H1 (cell line): ENCODE measurements at regions not wholly inside any gene's neighbourhood (a gene's known extent, or its start where the extent isn't known, plus 50 kb on each side); places are given as distances from the start of the nearest gene placed in this dataset.

Experiments
- CTCF ChIA-PET: fragments of 300-600 bp; sonication (Branson Sonifier 250); formaldehyde crosslinking; loops from one replicate; lab custom pipeline; 2021; ENCODE audit not compliant: partially characterized antibody; lab: Charles Lee
- POLR2A ChIA-PET: fragments of 300-600 bp; sonication (Branson Sonifier 250); formaldehyde crosslinking; loops from one replicate; lab custom pipeline; 2021; ENCODE audit warnings: inconsistent platforms; ENCODE audit not compliant: partially characterized antibody; lab: Charles Lee
- DNase-seq, 2 experiments: peaks; one replicate each; pipeline versions ENCODE4 v3.0.0 to v3.0.0-alpha.2; 2010 to 2022; ENCODE audit warnings: low spot score in 2 of 2, low read depth in 1 of 2, mixed read lengths in 1 of 2
- FAIRE-seq: peaks from 2 replicates; lab custom pipeline; 2011; peaks lifted over from hg19 to GRCh38; lab: Jason Lieb, UNC
- H2AFZ ChIP-seq: 2 replicates; pipeline ENCODE4 v1.8.1; 2012; ENCODE audit warnings: low read length, inconsistent platforms
- H2AK5ac ChIP-seq: 2 replicates; pipeline ENCODE4 v1.6.1; 2013; ENCODE audit warnings: low read depth, low read length
- H2BK120ac ChIP-seq: replicated peaks from 2 replicates; pipeline ENCODE3; 2013; ENCODE audit warnings: low read depth, low read length, inconsistent platforms
- H2BK12ac ChIP-seq: 2 replicates; pipeline ENCODE4 v1.6.1; 2013; ENCODE audit warnings: low read depth, low read length
- H2BK15ac ChIP-seq: 2 replicates; pipeline ENCODE4 v1.6.1; 2013; ENCODE audit warnings: low read length
- H2BK20ac ChIP-seq: 2 replicates; pipeline ENCODE4 v1.6.1; 2013; ENCODE audit warnings: low read length
- H2BK5ac ChIP-seq: 2 replicates; pipeline ENCODE4 v1.6.1; 2013; ENCODE audit warnings: low read depth, low read length
- H3K14ac ChIP-seq: 2 replicates; pipeline ENCODE4 v1.6.1; 2013; ENCODE audit warnings: inconsistent platforms; ENCODE audit not compliant: insufficient read length
- H3K18ac ChIP-seq: 2 replicates; pipeline ENCODE4 v1.6.1; 2013; ENCODE audit warnings: low read length; ENCODE audit errors: extremely low read depth
- H3K23ac ChIP-seq: 2 replicates; pipeline ENCODE4 v1.6.1; 2013; ENCODE audit warnings: inconsistent platforms; ENCODE audit not compliant: insufficient read length
- H3K23me2 ChIP-seq: 2 replicates; pipeline ENCODE4 v1.6.1; 2013; ENCODE audit warnings: low read depth, low read length
- H3K27ac ChIP-seq: 2 replicates; pipeline ENCODE4 v1.6.1; 2011; ENCODE audit warnings: low read depth, low read length, inconsistent platforms
- H3K27me3 ChIP-seq, 4 experiments: replicated peaks in 1 of 4; 1 replicate in 1 of 4; 2 replicates in 3 of 4; pipeline versions ENCODE4 v1.6.1 to v1.8.1; 2011 to 2013; ENCODE audit warnings: low read length in 3 of 4, mild to moderate bottlenecking in 3 of 4, inconsistent platforms in 2 of 4, mixed read lengths in 2 of 4, moderate library complexity in 1 of 4; ENCODE audit not compliant: control insufficient read depth in 3 of 4, insufficient read depth in 3 of 4; ENCODE audit errors: extremely low read depth in 1 of 4
- H3K36me3 ChIP-seq, 4 experiments: 2 replicates each; pipeline versions ENCODE4 v1.6.1 to v1.8.1; 2011 to 2013; ENCODE audit warnings: mild to moderate bottlenecking in 4 of 4, low read length in 3 of 4, moderate library complexity in 2 of 4, control low read depth in 1 of 4, inconsistent platforms in 1 of 4; ENCODE audit not compliant: insufficient read depth in 4 of 4, control insufficient read depth in 2 of 4
- H3K4ac ChIP-seq: replicated peaks from 2 replicates; pipeline ENCODE3; 2013; ENCODE audit warnings: low read length, low read depth, mixed read lengths, inconsistent platforms; ENCODE audit not compliant: insufficient read length
- H3K4me1 ChIP-seq, 4 experiments: replicated peaks in 1 of 4; 1 replicate in 1 of 4; 2 replicates in 3 of 4; pipeline versions ENCODE4 v1.6.1 to v1.8.1; 2011 to 2013; ENCODE audit warnings: low read length in 3 of 4, inconsistent platforms in 2 of 4, mixed read lengths in 1 of 4; ENCODE audit not compliant: insufficient read depth in 4 of 4, control insufficient read depth in 3 of 4
- H3K4me2 ChIP-seq, 2 experiments: 2 replicates each; pipeline versions ENCODE4 v1.6.1 to v1.8.1; 2011 to 2013; ENCODE audit warnings: low read depth in 2 of 2, low read length in 2 of 2, control low read depth in 1 of 2, inconsistent platforms in 1 of 2, mild to moderate bottlenecking in 1 of 2; ENCODE audit not compliant: insufficient read depth in 1 of 2
- H3K4me3 ChIP-seq, 4 experiments: fragments of 200-600, 300-600 bp in 1 of 4; sonication (generic), shearing (Covaris generic), sonication (Bioruptor Twin) in 1 of 4; 2 replicates each; pipeline versions ENCODE4 v1.5.1 to v1.8.1; 2011 to 2016; ENCODE audit warnings: low read length in 4 of 4, low read depth in 3 of 4, control low read depth in 2 of 4, inconsistent platforms in 2 of 4, mild to moderate bottlenecking in 2 of 4, mixed read lengths in 1 of 4, moderate library complexity in 1 of 4; ENCODE audit not compliant: insufficient read depth in 2 of 4; ENCODE audit errors: extremely low read depth in 1 of 4
- H3K56ac ChIP-seq: replicated peaks from 2 replicates; pipeline ENCODE3; 2013; ENCODE audit warnings: low read depth, mild to moderate bottlenecking, mixed read lengths, low read length, inconsistent platforms; ENCODE audit not compliant: insufficient read length
- H3K79me1 ChIP-seq: 2 replicates; pipeline ENCODE4 v1.6.1; 2013; ENCODE audit warnings: low read depth, low read length, control low read depth
- H3K79me2 ChIP-seq, 2 experiments: 2 replicates each; pipeline versions ENCODE4 v1.6.1 to v1.8.1; 2012 to 2013; ENCODE audit warnings: low read length in 2 of 2, mild to moderate bottlenecking in 2 of 2, inconsistent platforms in 1 of 2; ENCODE audit not compliant: insufficient read depth in 2 of 2, control insufficient read depth in 1 of 2
- H3K9ac ChIP-seq, 4 experiments: replicated peaks in 1 of 4; 1 replicate in 1 of 4; 2 replicates in 3 of 4; pipeline versions ENCODE4 v1.6.1 to v1.8.1; 2011 to 2013; ENCODE audit warnings: low read depth in 3 of 4, low read length in 3 of 4, control low read depth in 2 of 4, mild to moderate bottlenecking in 2 of 4, moderate library complexity in 2 of 4, inconsistent platforms in 1 of 4; ENCODE audit errors: extremely low read depth in 1 of 4
- H3K9me3 ChIP-seq, 2 experiments: 2 replicates each; pipeline versions ENCODE4 v1.6.1 to v1.8.1; 2012 to 2013; ENCODE audit warnings: mild to moderate bottlenecking in 2 of 2, moderate library complexity in 2 of 2, control low read depth in 1 of 2, inconsistent platforms in 1 of 2, low read depth in 1 of 2, low read length in 1 of 2, mixed read lengths in 1 of 2; ENCODE audit not compliant: insufficient read depth in 2 of 2
- H4K20me1 ChIP-seq, 2 experiments: replicated peaks in 1 of 2; 2 replicates each; pipeline versions ENCODE3 to v1.8.1; 2011 to 2013; ENCODE audit warnings: inconsistent platforms in 2 of 2, low read length in 2 of 2, mild to moderate bottlenecking in 1 of 2; ENCODE audit not compliant: insufficient read depth in 2 of 2, control insufficient read depth in 1 of 2
- H4K5ac ChIP-seq: 2 replicates; pipeline ENCODE4 v1.6.1; 2013; ENCODE audit warnings: low read length, low read depth, mixed read lengths, inconsistent platforms; ENCODE audit not compliant: insufficient read length
- H4K8ac ChIP-seq: 2 replicates; pipeline ENCODE4 v1.8.0; 2013; ENCODE audit warnings: mild to moderate bottlenecking, moderate library complexity, low read length, inconsistent platforms; ENCODE audit not compliant: insufficient read depth; ENCODE audit errors: extremely low read depth
- H4K91ac ChIP-seq: replicated peaks from 2 replicates; pipeline ENCODE3; 2013; ENCODE audit warnings: low read length, mixed read lengths, inconsistent platforms; ENCODE audit not compliant: insufficient read length
- SUZ12 ChIP-seq: fragments of 200-600 bp; sonication (generic); IDR thresholded peaks from 2 replicates; pipeline ENCODE4 v1.6.1; 2012; ENCODE audit warnings: mild to moderate bottlenecking, inconsistent platforms, low read length, moderate library complexity, mixed read lengths
- WGBS, 2 experiments: shearing (Covaris generic) in 1 of 2; methylation state at CpG; one replicate each; pipeline versions ENCODE4 v1.1.6 to v1.1.7; 2013 to 2015; ENCODE audit warnings: low lambda C conversion rate in 2 of 2, mixed read lengths in 2 of 2, inconsistent platforms in 1 of 2, low coverage in 1 of 2, missing lambda C conversion rate in 1 of 2; ENCODE audit not compliant: insufficient replicate concordance in 2 of 2, insufficient coverage in 1 of 2, insufficient read length in 1 of 2; ENCODE audit errors: extremely low coverage in 1 of 2, missing lambda C conversion rate in 1 of 2; 5-methylcytosine and 5-hydroxymethylcytosine counted together

DNA sequence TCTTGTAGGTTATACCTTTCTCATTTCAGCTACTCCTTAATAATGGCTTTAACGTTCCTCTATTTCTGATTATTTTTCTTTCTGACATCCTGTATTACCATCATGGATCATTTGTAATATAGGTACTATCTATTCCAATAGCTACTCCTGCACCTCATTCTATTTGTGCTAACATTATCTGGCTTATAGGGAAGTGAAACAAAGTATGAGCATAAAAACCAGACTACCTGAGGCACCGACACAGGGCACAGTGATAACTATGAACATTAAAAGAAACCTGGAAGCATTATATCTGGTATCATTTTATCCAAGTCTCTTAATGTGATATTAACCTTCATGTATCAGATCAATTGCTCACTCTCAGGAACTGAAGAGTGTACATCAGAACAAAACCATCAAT lies 407.3 kb downstream of the DMRT2 start:
- H3K4me3 ChIP-seq: no peak overlapping the region
- H2AK5ac ChIP-seq: no peak overlapping the region
- H3K18ac ChIP-seq: no peak overlapping the region
- no peaks in the 10 kb centered on the region for H4K20me1 ChIP-seq
- H2BK5ac ChIP-seq: no peak overlapping the region
- H3K23me2 ChIP-seq: no peaks in the 10 kb centered on the region
- H4K91ac ChIP-seq: no peak overlapping the region
- no peak for TF ChIP-seq SUZ12
- H4K5ac ChIP-seq: no peak overlapping the region
- peaks cover 64 to 81% of the 10 kb centered on the region in 2 experiments for H3K9me3 ChIP-seq
- ChIA-PET CTCF (interaction anchor here (1.2 kb wide), 1 partner anchor 380 kb away, joined by 3 read pairs; no protein-coding TSS in a partner anchor), POLR2A (no interaction called here)
- H2BK12ac ChIP-seq: no peak overlapping the region
- no peak overlapping the region for H2BK120ac ChIP-seq
- H2AFZ ChIP-seq: no peak overlapping the region
- H3K23ac ChIP-seq: no peak overlapping the region
- FAIRE-seq (no peak), DNase-seq (no peak)
- no peaks in the 10 kb centered on the region for H3K79me1 ChIP-seq
- no peak overlapping the region for H3K4ac ChIP-seq
- no peak overlapping the region for H3K56ac ChIP-seq
- H2BK20ac ChIP-seq: no peak overlapping the region
- H3K36me3 ChIP-seq: no peaks in the 10 kb centered on the region
- H3K27ac ChIP-seq: no peak overlapping the region
- no peaks in the 10 kb centered on the region for H3K4me1 ChIP-seq
- no peak overlapping the region for H3K14ac ChIP-seq
- H2BK15ac ChIP-seq: no peak overlapping the region
- 83% methylated on average over 2 of the region's 2 CpGs; no CpG with 5 or more reads in 1 of the 2 experiments for WGBS, 2 experiments
- H4K8ac ChIP-seq: no peak overlapping the region
- no peak overlapping the region for H3K4me2 ChIP-seq
- no peaks in the 10 kb centered on the region for H3K27me3 ChIP-seq
- no peak overlapping the region for H3K9ac ChIP-seq
- no peaks in the 10 kb centered on the region for H3K79me2 ChIP-seq
